NCI-H1417 (cell line): ENCODE measurements at regions not wholly inside any gene's neighbourhood (a gene's known extent, or its start where the extent isn't known, plus 50 kb on each side); places are given as distances from the start of the nearest gene placed in this dataset.
A peak's percentile ranks its signal among the peaks of the same experiment; 100 is the strongest.
"Not testable (repeated sequence)": the region's sequence is repeated elsewhere in the genome, so short reads cannot be mapped to it uniquely, and the experiment has no call there.

Source experiments
- DNase-seq, 3 experiments: peaks; one replicate each; lab custom pipeline; 2025; lab: John Stamatoyannopoulos, UW

DNA sequence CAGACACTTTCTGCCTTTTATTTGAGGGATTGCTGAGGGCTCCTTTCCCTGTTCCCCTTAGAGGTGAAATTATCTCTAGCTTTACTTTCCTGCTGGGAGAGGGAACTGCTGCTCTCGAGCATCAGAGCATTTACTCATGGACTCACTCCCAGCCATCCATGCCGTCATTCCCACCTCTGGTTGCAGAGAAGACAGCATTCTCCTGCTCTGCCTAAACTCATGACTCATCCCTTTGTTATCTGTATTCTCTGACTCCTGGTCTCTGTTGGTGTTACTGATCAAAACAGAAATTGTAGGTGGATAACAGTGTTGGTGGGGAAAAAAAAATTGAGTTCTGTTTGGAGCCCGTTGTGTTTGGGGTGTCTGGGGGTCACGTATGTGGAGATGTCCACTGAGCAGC is 159.3 kb downstream of the TTC8 start:
- DNase-seq, result no peak

DNA sequence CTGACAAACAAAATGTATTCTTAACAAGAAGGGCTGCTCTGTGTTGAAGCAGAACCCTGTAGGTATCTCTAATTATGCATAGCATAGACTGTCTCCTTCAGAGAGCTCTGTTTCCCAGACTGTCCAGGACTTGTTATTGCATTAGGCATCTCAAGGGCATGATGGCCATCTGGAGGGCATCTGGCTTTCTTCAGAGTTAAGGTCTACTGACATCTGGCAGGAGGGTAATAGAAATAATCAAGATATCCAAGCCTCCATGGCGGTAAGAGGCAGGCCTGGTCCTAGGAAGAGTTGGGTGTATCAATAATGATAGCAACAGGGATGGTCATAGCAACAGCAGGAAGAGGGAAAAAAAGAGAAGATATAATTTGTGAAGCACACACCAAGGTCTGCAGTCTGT is 161.2 kb downstream of the TTC8 start:
- no peak for DNase-seq

DNA sequence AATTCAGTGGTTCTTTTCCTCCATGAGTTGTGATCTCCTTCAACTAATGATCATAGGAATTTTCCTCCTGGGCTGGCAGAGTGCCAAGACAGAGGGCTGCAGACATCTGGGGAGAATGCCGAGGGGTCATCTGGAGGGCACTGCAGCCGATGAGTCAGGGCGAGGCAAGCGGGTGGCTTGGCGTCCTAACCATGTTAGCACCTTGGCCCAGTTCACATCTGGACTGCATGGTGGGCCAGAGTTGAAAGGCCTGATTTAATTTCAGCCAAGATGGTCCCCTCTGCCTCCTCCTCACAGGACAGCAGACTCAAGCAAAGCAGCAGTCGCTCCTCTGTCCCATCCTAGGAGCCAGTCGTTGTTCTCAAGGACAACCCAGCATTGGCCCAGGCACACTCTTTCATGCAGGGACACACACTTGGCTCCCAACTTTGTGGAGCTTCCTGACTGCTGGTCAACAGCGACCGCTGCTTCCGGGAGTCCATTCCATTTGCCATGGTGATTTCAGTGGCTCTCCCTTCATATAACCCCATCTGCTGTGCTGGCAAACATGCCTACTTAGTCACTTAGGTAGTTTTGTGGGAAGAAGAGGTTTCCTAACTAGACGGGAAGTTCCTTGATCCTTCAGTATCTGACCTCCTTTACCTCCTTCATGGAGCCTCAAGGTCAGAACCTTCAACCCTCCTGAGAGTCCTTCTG is 161.8 kb downstream of the TTC8 start:
- no peak for DNase-seq

DNA sequence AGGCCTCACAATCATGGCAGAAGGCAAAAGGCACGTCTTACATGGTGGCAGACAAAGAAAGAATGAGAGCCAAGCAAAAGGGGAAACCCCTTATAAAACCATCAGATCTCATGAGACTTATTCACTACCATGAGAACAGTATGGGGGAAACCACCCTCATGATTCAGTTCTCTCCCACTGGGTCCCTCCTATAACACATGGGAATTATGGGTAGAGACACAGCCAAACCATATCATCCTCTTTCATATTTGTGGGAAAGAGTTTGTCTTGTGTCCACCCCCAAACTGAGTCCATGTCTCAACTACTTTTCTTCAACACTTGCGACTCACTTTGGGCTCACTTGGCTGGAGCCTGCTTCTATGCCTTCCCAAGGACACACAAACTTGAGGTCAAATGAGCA is 162.5 kb downstream of the TTC8 start:
- not testable (repeated sequence) for DNase-seq

DNA sequence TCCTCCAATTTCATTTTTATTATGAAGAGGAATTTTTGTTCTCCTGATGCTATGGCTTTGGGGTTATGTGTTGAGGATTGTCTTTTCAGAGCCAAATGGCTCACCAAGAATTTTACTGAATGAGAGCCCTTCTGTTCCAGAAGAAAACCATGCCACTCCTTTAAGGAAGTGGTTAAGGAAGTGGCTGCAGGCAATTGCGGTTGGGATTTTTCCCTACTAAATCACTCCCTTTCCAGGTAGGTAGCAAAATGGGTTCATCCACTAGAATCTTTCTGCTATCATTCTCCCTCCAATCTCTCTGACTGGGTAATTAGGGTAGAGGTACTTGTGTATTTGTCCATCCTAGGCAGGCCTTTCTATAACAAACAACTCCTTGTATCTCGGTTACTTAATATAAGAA is 163.1 kb downstream of the TTC8 start:
- no peak for DNase-seq

DNA sequence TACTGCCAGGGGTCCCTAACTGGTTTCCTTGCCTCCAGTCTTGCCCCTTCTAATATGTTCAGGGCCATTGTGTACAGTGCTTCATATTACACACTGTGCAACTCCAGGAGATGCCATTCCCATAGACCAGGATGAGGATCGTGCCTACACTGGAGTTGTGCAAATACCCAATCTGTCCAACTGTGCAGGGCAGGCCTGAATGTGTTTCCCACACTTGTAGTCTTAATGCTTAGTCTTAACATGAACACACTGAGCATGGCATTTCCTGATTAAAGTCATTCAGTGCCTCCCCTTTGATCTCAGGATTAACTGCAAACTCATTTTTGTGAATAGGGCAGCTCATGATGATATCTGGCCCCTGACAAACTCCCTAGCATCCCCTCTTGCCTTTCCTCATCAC is 165.5 kb downstream of the TTC8 start:
- DNase-seq, result no peak

DNA sequence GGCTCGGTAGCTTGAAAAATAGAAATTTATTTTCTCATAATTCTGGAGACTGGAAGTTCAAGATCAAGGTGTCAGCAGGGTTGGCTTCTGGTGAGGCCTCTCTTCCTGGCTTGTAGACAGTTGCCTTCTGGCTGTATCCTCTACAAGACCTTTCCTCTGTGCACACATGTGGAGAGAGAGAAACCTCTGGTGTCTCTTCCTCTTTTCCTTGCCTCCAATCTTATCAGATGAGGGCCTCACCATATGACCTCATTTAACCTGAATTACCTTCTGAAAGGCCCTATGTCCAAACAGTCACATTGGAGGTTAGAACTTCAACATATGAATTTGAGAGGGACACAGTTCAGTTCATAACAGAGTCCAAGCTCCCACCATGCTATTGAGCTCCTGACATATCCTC is 166.4 kb downstream of the TTC8 start:
- DNase-seq, result no peak

DNA sequence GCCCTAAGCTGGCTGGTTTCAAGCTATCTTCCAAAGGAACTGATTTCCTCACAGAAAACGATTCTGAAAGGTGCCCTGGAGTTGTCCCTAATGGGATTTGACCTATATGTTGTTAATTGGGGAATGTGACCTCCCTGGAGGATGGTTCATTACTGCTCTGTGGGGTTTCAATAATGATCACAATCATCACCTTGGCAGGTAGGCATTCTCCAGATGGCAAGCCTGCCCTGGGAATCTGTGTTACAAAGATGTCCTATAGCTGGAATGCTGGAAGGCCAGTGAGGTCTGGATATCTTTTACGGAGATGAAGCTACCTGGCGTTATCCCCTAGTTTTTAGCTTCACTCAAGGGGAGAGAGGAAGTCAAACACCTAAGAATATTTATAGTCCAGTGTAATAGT is 167.6 kb downstream of the TTC8 start:
- no peak for DNase-seq

DNA sequence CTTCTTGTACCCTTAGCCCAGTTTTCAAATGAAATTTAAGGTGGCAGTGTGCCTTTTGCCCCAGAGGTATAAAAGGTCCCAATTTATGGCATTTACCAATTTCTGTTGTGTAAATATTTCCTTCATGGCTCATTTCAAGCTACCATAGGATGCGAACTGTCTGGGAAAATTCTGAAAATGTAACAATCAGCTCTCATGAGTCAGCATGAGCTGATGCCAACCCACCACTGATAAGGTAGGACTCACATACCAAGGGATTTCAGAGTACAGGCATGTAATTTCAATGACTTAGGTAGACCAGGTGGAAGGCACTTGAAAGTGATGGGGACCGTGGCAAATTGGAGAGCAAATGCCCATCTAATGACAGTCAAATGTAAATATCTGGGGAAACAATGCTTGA is 169.5 kb downstream of the TTC8 start:
- no peak for DNase-seq

DNA sequence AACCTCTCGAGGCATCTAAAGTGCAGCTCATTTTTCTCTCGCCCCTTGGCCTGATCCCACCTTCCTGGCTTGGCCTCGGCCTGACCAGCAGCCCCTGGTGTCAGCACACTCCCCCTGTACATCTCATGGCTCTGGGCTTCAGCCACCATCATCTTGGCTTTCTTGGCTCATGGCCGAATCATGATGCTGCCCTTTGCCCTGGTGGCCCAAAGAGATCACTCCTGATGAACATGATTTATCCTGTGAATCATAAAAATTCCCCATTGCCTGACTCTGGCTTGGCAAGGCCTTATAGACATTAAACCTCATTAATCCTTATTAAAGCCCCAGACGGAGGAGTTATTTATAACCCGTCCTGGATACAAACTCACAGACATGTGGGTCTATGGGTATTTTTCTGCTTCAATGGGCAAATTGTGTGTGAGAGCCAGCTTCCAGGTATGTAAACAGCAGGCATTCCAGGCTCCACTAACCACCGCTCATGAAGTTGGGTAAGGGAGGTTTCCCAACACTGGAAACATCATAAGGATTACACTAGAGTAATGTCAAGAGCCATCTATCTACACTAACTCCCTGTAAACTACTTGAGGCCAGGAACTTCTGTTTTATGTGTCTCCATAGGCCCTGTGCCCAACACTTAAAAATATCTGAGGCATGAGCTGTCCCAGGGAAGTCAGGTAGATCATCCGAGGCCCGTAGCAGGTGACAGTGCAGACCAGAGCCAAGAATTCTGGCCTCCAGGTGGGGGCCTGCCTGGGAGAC is 171.2 kb downstream of the TTC8 start:
- DNase-seq, result no peak

DNA sequence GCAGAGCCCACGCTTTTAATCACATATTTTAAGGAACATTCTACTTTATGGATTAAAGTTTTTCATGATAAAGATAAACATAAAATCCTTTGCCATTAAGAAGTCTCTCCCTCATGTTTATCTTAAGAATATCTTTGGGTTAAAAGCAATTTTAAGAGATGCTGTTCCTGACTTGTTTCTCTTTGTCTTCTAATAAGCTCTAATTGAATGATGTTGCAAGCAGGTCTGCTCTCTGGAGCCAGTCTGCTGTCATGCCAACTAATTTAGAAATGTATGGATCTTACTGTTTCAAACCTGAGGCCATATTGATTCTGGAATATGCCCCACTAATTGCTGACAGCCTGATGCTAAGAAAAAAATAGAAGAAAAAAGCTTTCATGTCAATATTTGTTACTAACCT is 173.6 kb downstream of the TTC8 start:
- DNase-seq, result peak in 2 of 3 experiments; percentile 46 to 89

DNA sequence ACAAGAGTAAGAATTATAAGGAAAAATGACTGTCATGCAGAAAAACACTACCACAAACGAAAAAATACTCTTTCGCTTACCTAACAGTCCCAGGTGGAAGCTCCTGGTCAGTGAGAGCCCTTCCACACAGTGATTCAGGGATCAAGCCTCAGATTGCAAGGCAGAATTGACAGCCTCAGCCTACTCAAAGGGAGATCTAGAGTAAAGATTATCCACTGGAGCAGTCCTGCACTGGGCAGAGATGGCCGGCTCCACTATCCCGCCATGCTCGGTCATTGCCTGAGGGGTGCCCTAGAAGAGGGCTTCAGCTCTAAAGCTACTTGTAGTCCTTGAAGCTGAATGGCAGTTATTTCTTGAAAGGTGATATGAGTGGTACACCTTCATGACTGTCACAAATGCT is 174.7 kb downstream of the TTC8 start:
- no peak for DNase-seq

DNA sequence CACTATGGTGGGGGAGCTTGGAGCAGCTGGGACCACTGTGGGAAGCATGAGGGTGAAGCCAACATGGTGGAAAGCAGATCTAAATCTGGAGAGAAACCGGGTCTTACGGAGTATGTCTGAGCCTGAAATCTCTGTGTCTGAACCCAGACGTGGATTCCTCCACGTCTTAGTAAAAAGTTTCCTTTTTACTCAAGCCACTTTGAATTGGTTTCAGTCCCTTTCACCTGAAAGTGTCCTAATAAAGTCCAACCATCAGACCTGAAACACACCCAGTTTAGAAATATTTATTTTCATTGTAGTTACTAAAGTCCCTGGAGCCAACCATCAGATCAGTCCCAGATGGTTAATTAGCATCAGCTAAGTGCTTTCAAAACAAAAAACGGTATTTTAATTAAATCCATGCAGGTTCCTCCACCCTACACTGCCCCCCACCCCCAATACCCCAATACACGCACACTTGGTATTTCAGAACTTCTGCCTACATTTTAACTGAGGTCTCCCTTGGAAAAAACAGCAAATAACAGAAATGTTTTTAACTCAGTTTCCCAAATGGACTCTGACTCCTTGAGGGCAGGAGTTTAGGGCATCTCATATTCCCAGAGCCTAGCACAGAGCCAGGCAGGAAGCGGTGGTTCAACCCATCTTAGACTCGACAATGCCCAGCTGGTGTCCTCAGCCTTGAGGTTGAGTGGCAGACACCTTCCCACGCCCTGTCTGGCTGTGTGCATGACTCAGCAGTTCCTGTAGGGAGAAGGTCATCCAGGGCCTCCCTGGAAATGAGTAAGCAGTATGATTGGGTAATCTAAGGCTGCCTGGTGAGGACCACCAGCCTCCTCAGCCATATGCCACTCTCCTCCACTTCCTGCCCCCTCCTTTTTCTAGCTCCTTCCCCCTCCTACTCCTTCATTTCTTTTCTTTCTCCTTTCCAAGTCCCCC is 175.8 kb downstream of the TTC8 start:
- peak in 1 of 3 experiments; percentile 21 for DNase-seq

DNA sequence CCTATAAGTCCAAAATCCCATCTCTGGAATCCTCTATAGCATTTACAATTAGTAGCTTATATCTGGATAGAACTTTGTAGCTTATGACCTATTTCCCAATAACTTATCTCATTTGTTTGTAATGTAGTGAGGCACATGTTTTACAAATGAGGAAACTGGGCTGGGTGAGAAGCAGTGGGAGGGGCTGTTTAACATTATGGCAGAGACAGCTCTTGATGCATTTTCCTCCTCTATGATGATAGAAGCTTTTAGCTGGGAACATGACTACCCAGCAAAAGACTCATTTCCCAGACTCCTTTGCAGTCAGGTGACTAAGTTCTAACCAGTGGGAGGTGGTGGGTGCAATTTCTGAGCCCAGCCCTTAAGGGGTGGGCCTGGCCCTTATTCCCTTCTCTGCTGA is 179.7 kb downstream of the TTC8 start:
- no peak for DNase-seq

DNA sequence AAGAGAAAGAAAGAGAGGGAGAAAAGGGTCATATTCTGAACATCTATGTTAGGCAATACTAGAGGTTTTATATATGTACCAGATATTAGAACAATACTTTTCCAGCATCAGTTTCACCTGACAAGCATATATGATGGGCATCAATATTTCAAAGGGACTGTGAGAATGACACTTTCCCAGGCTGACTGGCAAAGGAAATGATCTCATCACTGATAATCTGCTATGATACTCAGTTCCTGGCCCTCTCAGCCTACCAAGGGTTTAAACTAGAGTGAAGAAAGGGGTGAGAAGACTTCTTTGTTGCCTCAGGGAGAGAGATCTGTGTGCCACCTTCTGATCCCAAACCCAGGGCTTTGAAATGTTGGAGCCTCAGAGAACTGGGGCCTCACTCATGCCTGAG is 183.5 kb downstream of the TTC8 start:
- DNase-seq, result no peak

DNA sequence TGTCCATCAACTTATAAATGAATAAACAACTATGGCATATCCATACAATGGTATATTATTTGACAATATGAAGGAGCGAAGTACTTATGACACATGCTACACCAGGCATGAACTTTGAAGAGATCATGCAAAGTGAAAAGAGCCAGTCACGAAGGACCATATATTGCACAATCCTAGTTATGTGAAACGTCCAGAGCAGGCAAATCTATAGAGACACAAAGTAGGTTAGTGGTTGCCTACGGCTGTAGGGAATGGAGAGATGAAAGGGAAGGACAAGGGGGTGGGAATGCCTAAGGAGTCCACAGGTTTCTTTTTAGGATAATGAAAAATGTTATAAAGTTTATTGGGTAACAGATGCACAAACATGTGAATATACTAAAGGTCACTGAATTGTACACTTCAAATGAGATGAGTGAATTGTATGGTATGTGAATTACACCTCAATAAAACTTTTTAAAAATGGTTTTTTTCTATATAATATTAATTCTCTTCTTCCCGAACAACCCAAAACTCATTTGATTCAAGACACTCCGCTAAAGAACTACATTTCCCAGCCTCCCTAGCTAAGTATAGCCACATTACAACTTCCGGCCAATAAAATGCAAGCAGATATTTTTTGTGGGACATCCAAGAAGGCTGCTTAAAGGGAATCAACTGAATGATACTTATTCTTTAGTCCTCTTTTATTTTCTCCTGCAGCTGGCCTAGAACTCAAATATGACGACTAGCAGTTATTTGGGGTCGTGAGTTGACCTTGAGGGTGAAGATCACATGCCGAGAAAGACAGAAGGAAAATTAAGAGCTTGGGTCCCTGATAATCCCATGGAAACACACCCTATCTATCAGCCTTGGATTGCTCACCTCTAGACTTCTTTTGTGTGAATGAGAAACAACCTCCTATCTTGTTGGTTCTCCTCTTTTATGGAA is 187.2 kb downstream of the TTC8 start:
- no peak for DNase-seq

DNA sequence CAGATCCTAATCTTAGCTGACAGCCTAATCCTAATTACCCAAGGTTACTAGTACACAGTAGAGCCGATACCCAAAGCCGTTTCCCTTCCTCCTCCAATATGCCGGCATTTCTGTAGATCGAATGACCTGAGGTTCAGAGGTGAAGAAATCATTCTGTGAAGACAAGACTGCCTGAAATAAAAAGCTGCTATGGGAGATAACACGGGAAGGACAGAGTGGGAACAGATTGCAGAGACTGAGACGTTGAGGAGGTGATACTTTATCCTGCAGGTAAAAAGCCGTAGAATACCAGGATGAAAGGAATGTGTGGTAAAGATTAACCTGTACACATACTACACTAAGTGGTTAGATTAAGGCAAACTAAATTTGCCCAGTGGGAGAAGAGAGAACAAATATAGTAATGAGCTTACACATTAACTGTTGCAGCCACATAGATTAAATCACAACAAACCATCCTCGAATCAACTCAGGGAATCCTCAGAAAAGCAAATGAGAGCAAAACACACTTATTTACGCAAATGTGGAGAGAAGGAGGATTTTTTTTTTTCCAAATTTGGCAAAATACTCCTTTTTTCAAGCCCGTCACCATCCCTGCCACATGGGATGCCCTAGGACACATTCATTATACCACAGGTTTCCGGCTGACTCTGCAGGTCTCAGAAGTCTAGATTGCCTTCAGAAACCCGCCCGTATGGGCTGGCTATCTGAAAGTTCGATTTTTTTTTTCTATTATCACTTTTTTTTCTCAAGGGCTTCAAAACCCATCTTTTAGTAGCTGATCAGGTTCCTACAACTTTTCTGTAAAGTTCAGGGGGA is 188.0 kb downstream of the TTC8 start:
- DNase-seq, result no peak

DNA sequence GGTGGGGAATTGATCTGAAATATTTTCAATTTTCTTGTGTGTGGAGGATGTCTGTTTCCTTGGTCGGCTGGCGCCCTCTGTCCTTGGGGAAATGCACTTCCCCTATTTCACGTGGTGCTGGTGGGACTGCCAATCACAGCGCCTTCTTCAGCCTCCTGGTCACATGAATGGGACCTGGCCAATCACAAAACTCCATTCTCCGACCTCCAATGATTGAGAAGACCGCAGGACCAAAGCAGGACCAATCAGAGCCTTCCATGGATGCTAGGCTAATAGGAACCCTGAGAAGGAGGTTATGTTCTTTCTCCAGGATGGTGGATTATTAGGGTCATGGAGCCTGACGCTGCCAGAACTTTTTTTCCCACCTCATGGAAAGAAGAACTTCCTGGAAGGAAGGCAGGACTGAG is 188.7 kb downstream of the TTC8 start:
- peak in 1 of 3 experiments; percentile 40 for DNase-seq

DNA sequence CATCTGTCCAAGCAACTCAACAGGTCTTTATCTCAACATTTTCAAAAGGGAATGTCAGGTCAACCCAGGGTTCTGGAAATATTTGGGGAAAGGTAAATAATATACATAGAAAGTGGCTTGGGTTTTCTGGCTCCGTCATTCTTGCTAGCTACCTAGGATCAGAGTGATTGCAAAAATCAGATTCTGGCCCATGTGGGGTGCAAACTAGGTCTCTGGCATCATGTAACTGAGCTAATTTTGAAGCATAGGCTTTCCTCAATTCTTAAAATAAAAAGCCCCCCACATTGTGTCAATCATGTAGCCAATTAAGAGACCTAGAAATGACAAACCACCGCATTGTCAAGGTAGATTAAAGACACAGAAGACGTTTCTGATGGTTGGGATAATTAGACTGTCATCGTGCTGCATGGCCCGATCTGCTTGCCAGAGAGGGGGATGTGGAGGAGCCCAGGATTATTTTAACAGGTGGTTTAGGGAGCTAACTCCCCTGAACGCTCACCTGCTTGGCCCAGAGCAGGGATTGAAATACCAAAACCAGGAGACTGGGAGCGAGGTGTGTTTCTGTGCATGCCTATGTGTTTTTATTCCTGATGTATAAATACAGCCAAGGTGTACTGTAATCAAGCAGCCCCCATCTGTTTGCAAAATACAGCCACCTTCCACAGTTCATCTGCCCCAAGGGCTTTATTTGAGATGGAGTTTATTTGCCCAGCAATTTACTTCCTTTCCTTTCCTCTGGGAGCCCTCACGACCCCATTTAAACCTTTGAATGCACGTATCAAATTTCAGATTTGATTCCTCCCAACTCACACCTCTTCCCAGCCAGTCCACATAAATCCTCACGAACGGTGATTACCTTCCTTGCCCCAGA is 189.5 kb downstream of the TTC8 start:
- peak; percentile 76 to 98 (median 84) for DNase-seq

DNA sequence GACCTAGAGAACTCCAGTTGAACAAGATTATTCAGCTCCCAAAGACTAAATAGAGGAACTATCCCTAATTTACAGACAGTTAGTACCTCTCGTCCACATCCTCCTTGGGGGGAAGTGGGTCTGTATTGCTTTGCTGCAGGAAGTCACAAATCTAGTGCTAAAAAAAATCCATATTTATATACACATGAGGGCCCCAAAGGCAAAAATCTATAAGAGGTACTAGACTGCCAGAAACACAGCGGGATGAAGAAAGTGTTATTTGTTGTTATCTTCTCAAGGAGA is 190.1 kb downstream of the TTC8 start:
- no peak for DNase-seq
